Astrocyte (in vitro differentiated cells and primary cell): ENCODE measurements at regions not wholly inside any gene's neighbourhood (a gene's known extent, or its start where the extent isn't known, plus 50 kb on each side); places are given as distances from the start of the nearest gene placed in this dataset.

Source experiments
- CTCF ChIP-seq: IDR thresholded peaks from 2 replicates; pipeline ENCODE4 v1.5.1; 2011; ENCODE audit warnings: low read depth, mild to moderate bottlenecking, inconsistent platforms, low read length, moderate library complexity; ENCODE audit not compliant: insufficient read depth
- EZH2 ChIP-seq: IDR thresholded peaks from 2 replicates; pipeline ENCODE4 v1.6.1; 2012; ENCODE audit warnings: mild to moderate bottlenecking, low read length, inconsistent platforms; ENCODE audit not compliant: insufficient read depth

GRCh38 chr2:48157150-48157549, 157.3 kb upstream of the FOXN2 start:
- TF ChIP-seq CTCF: no peak
- no peak for TF ChIP-seq EZH2
